Stomach (tissue), 4 donors: ENCODE measurements at regions not wholly inside any gene's neighbourhood (a gene's known extent, or its start where the extent isn't known, plus 50 kb on each side); places are given as distances from the start of the nearest gene placed in this dataset.

Source experiments
- CTCF ChIP-seq, 7 experiments: fragments of 450-650 bp in 4 of 7; fragments of 200-600 bp in 3 of 7; sonication (generic) in 3 of 7; IDR thresholded peaks; one replicate each; pipeline ENCODE4 v1.5.1; 2016 to 2019; ENCODE audit warnings: antibody characterized with exemption in 7 of 7, control low read depth in 2 of 7, mild to moderate bottlenecking in 1 of 7
- EP300 ChIP-seq: sonication (generic); formaldehyde crosslinking; IDR thresholded peaks from one replicate; pipeline ENCODE4 v1.6.1; 2017; ENCODE audit warnings: antibody characterized with exemption
- POLR2A ChIP-seq, 4 donors: fragments of 450-650 bp; IDR thresholded peaks; one replicate each; pipeline ENCODE4 v1.6.1; 2016; ENCODE audit warnings: antibody characterized with exemption in 4 of 4, control low read depth in 2 of 4, mild to moderate bottlenecking in 1 of 4, moderate library complexity in 1 of 4

- TF ChIP-seq CTCF (IDR thresholded peaks at IDR 0.05): no peak
- TF ChIP-seq EP300: no peak
- TF ChIP-seq POLR2A (IDR thresholded peaks at IDR 0.05): no peak
Measured at GRCh38 chr1:60280256-60280655, 206.7 kb upstream of the C1orf87 start.
